ENCODE measurements at regions not wholly inside any gene's neighbourhood (a gene's known extent, or its start where the extent isn't known, plus 50 kb on each side); places are given as distances from the start of the nearest gene placed in this dataset.

- no peak for DNase-seq (ENCODE audit: low read depth)
Measured at GRCh38 chr20:60993433-60994044, 258.5 kb upstream of the CDH4 start.

- DNase-seq (ENCODE audit: low read depth), result no peak
Measured at GRCh38 chr20:60999250-60999649, 252.8 kb upstream of the CDH4 start.

- no peak for DNase-seq (ENCODE audit: low read depth)
Measured at GRCh38 chr20:61002090-61002489, 250.0 kb upstream of the CDH4 start.

GRCh38 chr20:61014491-61014890 lies 237.6 kb upstream of the CDH4 start:
- no peak for DNase-seq (ENCODE audit: low read depth)

- no peak for DNase-seq (ENCODE audit: low read depth)
Measured at GRCh38 chr20:61015602-61016001, 236.5 kb upstream of the CDH4 start.

- no peak for DNase-seq (ENCODE audit: low read depth)
Measured at GRCh38 chr20:61019322-61019721, 232.7 kb upstream of the CDH4 start.

GRCh38 chr20:61023612-61024011 lies 228.4 kb upstream of the CDH4 start:
- no peak for DNase-seq (ENCODE audit: low read depth)

- no peak for DNase-seq (ENCODE audit: low read depth)
Measured at GRCh38 chr20:61024390-61024789, 227.7 kb upstream of the CDH4 start.

GRCh38 chr20:61025536-61025935 lies 226.5 kb upstream of the CDH4 start:
- DNase-seq (ENCODE audit: low read depth), result no peak

- DNase-seq (ENCODE audit: low read depth), result no peak
Measured at GRCh38 chr20:61026173-61026572, 225.9 kb upstream of the CDH4 start.

GRCh38 chr20:61026731-61027130 lies 225.3 kb upstream of the CDH4 start:
- DNase-seq (ENCODE audit: low read depth), result no peak

- no peak for DNase-seq (ENCODE audit: low read depth)
Measured at GRCh38 chr20:61027218-61027617, 224.8 kb upstream of the CDH4 start.

GRCh38 chr20:61030130-61030529 lies 221.9 kb upstream of the CDH4 start:
- no peak for DNase-seq (ENCODE audit: low read depth)

- no peak for DNase-seq (ENCODE audit: low read depth)
Measured at GRCh38 chr20:61031101-61031830, 220.8 kb upstream of the CDH4 start.

GRCh38 chr20:61037498-61037897 lies 214.6 kb upstream of the CDH4 start:
- DNase-seq (ENCODE audit: low read depth), result no peak

GRCh38 chr20:61041481-61041880 lies 210.6 kb upstream of the CDH4 start:
- DNase-seq (ENCODE audit: low read depth), result no peak

- no peak for DNase-seq (ENCODE audit: low read depth)
Measured at GRCh38 chr20:61042506-61043385, 209.3 kb upstream of the CDH4 start.

GRCh38 chr20:61043681-61044080 lies 208.4 kb upstream of the CDH4 start:
- no peak for DNase-seq (ENCODE audit: low read depth)

- no peak for DNase-seq (ENCODE audit: low read depth)
Measured at GRCh38 chr20:61044499-61044898, 207.6 kb upstream of the CDH4 start.

GRCh38 chr20:61045091-61045490 lies 207.0 kb upstream of the CDH4 start:
- DNase-seq (ENCODE audit: low read depth), result no peak

- no peak for DNase-seq (ENCODE audit: low read depth)
Measured at GRCh38 chr20:61045876-61046585, 206.0 kb upstream of the CDH4 start.

- no peak for DNase-seq (ENCODE audit: low read depth)
Measured at GRCh38 chr20:61046721-61047351, 205.2 kb upstream of the CDH4 start.

All from stimulated activated CD8-positive, alpha-beta memory T cell treated with anti-CD3 and anti-CD28 coated beads, Interleukin-12 subunit alpha, Interleukin-12 subunit beta, amount 100 ng/mL, for 1 hour (primary cell).